Subcutaneous abdominal adipose tissue (tissue), 5 donors: ENCODE measurements at regions not wholly inside any gene's neighbourhood (a gene's known extent, or its start where the extent isn't known, plus 50 kb on each side); places are given as distances from the start of the nearest gene placed in this dataset.

Experiments
- H3K27ac ChIP-seq: one replicate; pipeline ENCODE4 v1.7.0; 2013; ENCODE audit warnings: low read depth, mild to moderate bottlenecking, inconsistent platforms, low read length, moderate library complexity
- H3K27me3 ChIP-seq, 5 donors: one replicate each; pipeline ENCODE4 v1.7.0; 2013; ENCODE audit warnings: low read length in 5 of 5, inconsistent platforms in 1 of 5; ENCODE audit not compliant: control insufficient read depth in 5 of 5, insufficient read depth in 4 of 5
- H3K36me3 ChIP-seq, 5 donors: one replicate each; pipeline ENCODE4 v1.7.0; 2013; ENCODE audit warnings: low read length in 5 of 5; ENCODE audit not compliant: control insufficient read depth in 5 of 5, insufficient read depth in 5 of 5
- H3K4me1 ChIP-seq, 5 donors: one replicate each; pipeline ENCODE4 v1.7.0; 2013; ENCODE audit warnings: low read length in 5 of 5, mild to moderate bottlenecking in 3 of 5, moderate library complexity in 1 of 5; ENCODE audit not compliant: control insufficient read depth in 5 of 5, insufficient read depth in 5 of 5
- H3K4me3 ChIP-seq, 5 donors: one replicate each; pipeline ENCODE4 v1.7.0; 2013; ENCODE audit warnings: low read length in 5 of 5, low read depth in 1 of 5
- H3K9ac ChIP-seq, 5 donors: one replicate each; pipeline ENCODE4 v1.7.0; 2013; ENCODE audit warnings: low read length in 5 of 5, mild to moderate bottlenecking in 4 of 5, moderate library complexity in 3 of 5
- H3K9me3 ChIP-seq, 5 donors: one replicate each; pipeline ENCODE4 v1.7.0; 2013; ENCODE audit warnings: low read length in 5 of 5; ENCODE audit not compliant: control insufficient read depth in 5 of 5
- donor health status: healthy.
- donor health status: healthy.
- donor health status: healthy.
- donor health status: healthy.
- donor health status: healthy.

DNA sequence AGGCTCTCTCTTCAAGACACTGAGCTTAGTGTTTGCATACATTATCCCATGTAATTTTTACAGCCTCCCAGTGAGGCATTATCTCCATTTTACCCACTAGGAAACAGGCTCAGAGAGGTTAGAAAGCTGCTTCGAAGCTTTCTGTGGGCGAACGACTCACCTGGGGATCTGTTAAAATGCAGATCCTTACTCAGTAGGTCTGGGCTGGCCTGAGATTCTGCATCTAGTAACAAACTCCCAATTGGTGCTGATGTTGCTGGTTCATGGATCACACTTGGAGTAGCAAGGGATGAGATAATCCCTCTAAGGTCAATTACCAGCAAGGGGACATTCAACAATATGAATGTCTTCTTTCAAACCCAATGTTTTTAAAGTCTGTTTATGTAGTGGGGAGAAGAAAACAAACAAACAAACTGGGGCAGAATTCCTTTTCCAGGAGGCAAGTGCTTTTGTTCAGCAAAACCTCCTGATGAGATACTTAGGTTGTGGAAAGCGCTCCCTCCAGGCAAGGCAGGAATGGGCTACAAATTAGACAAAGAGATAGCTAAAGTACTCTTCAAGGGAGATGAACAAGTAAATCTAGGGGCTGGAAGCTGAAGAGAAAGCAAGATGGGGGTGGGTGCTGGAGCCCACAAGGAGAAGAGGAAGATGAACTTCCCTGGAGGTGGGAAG is 311.9 kb downstream of the SHQ1 start:
- Histone ChIP-seq H3K4me1 (peaks cover 0 to 5% (median 0%) of the 10 kb centered on the region in 5 donors), H3K4me3 (no peak overlapping the region), H3K9ac (no peak overlapping the region), H3K9me3 (peaks cover 0 to 2% (median 1%) of the 10 kb centered on the region in 5 donors), H3K36me3 (no peaks in the 10 kb centered on the region), H3K27ac (no peak overlapping the region), H3K27me3 (peaks cover 0 to 10% (median 0%) of the 10 kb centered on the region in 5 donors)

DNA sequence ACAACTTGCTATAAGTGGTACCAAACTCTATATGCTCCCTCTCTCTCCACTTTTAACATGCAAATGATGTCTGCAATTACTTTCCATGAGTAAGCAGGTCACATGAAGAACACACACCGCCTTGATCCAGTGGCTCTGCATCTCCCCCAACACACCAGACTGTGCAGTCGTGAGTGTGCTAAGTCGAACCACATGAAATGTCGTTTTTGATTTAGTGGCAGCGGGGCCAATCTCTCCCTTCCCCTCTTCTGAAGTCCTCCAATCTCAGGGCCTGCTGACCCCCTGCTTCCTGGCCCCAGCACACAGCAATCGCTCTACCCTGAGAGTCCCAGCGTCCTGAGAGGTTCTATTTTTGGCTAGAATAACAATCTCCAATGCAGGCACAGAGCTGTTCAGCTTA is 312.5 kb downstream of the SHQ1 start:
- H3K9ac ChIP-seq, result no peak overlapping the region
- H3K36me3 ChIP-seq, result no peaks in the 10 kb centered on the region
- peaks cover 0 to 10% (median 0%) of the 10 kb centered on the region in 5 donors for H3K27me3 ChIP-seq
- H3K4me3 ChIP-seq, result no peak overlapping the region
- H3K27ac ChIP-seq, result no peak overlapping the region
- no peaks in the 10 kb centered on the region for H3K9me3 ChIP-seq
- H3K4me1 ChIP-seq, result peaks cover 0 to 5% (median 0%) of the 10 kb centered on the region in 5 donors

DNA sequence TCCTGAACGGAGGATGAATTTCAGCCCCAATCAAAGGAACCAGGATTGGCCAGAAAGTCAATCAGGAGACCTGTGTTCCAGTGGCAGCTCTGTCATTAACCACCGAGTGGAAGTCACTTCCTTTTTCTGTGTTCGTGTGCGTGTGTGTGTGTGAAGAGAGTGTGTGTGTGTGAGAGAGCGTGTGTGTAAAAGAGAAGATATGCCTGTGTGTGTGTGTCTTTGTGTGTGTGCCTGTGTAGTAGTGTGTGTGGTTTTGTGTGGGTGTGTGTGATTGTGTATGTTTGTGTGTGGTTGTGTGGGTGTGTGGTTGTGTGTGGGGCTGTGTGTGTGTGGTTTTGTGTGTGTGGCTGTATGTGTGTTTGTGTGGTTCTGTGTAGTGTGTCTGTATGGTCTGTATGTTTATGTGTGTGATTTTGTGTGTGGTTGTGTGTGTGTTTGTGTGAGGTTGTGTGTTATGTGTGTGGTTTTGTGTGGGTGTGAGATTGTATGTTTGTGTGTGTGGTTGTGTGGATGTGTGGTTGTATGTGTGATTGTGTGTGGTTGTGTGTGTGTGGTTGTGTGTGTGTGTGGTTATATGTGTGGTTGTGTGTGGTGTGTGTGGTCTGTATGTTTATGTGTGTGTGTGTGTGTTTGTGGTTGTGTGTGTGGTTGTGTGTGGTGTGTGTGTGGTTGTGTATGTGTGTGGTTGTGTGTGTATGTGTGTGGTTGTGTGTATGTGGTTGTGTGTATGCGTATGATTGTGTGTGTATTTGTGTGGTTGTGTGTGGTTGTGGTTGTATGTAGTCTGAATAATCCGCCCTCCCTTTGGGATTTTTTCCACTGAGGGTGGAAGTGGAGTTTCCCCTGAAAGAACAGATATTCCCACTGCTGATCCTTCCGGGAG is 314.4 kb downstream of the SHQ1 start:
- Histone ChIP-seq H3K36me3 (no peaks in the 10 kb centered on the region), H3K4me3 (no peak overlapping the region), H3K9ac (no peak overlapping the region)

DNA sequence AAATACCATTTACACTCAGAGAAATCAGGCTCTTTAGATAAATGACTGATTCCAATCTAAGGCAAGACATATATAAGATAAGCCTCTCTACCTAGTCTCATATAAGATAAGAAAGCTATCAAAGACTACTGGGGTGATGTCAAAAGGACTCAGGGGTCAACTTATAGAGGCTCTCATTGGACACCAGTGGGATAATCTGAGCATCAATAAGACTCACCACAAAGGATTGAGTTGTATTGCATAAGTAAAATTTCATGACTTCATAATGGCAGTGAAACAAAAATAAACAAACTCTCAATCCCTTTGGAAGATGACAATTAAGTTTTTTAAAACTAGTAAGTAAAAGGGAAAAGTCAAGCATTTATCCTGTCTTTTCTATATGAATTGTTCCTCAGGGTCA is 317.8 kb downstream of the SHQ1 start:
- no peak overlapping the region for H3K9ac ChIP-seq
- no peaks in the 10 kb centered on the region for H3K27me3 ChIP-seq
- peaks cover 0 to 5% (median 0%) of the 10 kb centered on the region in 5 donors for H3K4me1 ChIP-seq
- H3K4me3 ChIP-seq, result no peak overlapping the region
- H3K36me3 ChIP-seq, result no peaks in the 10 kb centered on the region
- no peak overlapping the region for H3K27ac ChIP-seq
- no peaks in the 10 kb centered on the region for H3K9me3 ChIP-seq

More for the DNA sequence above, 314.4 kb downstream of the SHQ1 start:
- peaks cover 0 to 10% (median 0%) of the 10 kb centered on the region in 5 donors for H3K27me3 ChIP-seq
- H3K27ac ChIP-seq, result no peak overlapping the region
- H3K4me1 ChIP-seq, result peaks cover 0 to 5% (median 0%) of the 10 kb centered on the region in 5 donors
- no peaks in the 10 kb centered on the region for H3K9me3 ChIP-seq

DNA sequence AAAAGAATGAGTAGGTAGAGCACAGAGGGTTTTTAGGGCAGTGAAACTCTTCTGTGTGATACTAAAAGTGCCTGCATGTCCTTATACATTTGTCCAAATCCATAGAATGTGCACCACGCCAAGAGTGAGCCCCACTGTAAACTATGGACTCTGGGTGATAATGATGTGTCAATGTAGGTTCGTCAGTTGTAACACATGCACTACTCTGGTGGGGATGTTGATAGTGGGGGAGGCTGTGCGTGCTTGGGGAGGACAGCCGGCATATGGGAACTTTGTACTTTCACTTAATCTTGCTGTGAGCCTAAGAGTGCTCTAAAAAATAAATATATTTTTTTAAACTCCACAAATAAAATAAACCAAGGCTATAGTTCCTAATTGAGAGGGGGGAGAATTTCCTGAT is 319.2 kb downstream of the SHQ1 start:
- no peaks in the 10 kb centered on the region for H3K36me3 ChIP-seq
- H3K9me3 ChIP-seq, result no peaks in the 10 kb centered on the region
- no peak overlapping the region for H3K4me3 ChIP-seq
- no peak overlapping the region for H3K27ac ChIP-seq
- no peaks in the 10 kb centered on the region for H3K27me3 ChIP-seq
- no peak overlapping the region for H3K9ac ChIP-seq
- peaks cover 0 to 5% (median 0%) of the 10 kb centered on the region in 5 donors for H3K4me1 ChIP-seq

DNA sequence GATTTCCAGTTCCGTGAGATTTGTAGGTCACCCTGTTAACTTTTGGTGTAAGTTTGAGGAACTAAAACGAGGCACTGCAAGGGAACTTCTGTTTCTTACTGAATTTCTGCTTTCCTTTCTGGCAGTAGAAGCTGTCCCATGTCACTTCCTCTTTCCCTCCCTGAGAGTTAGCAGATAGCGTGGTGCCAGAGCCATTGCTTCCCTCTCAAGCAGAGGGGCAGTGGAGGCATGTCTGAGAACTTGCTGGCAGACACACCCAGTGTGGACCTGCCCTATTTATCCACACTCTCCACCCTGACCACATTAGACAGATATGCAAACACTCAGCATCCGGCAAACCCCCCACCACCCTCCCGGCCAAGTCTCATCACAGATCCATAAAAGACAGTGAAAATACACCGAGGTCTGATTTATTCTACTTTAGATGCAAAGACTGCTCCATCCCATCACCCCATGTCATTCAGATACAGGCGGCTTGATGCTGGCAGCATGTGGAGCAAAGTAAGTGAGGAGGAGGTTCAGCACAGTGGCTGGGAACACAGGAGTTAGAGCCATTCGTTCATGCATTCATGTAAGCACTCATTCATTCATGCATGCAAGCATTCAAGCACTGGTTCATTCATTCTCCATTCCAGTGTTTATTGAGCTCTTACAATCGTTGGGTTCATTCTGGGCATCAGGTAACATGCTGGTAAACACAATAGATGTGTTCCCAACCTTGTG is 324.7 kb downstream of the SHQ1 start:
- no peaks in the 10 kb centered on the region for H3K27me3 ChIP-seq
- H3K9me3 ChIP-seq, result no peaks in the 10 kb centered on the region
- H3K9ac ChIP-seq, result no peak overlapping the region
- H3K36me3 ChIP-seq, result no peaks in the 10 kb centered on the region
- no peak overlapping the region for H3K4me3 ChIP-seq
- no peak overlapping the region for H3K27ac ChIP-seq
- H3K4me1 ChIP-seq, result peaks cover 0 to 15% (median 5%) of the 10 kb centered on the region in 5 donors

DNA sequence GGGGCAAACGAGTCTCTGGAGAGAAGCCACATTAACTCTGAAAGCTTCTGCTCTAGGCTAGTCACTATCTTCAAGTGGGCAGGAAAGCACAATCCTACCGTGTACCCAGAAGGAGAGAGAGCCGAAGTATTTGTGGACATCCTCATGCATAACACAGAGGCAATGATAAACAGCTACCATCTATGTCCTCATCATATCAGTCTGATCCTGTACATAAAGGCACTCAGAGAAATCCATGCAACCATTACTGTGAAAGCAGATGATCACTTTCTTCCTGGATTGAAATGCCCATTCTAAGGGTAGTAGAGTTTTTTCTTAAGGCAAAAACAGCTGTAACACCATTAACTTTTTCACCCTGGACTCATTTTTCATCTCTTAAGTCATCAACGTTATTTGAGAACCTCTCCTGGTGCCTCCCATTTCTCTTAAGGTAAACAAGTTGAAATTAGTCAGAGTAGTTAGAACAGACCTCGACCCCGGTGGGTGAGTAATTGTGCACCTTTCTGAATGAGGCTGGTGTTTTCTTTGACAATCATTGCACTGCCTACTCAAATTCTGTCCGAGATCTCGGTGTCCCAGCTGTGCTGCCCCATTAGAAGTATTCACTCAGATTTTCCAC is 327.4 kb downstream of the SHQ1 start:
- H3K27ac ChIP-seq, result no peak overlapping the region

DNA sequence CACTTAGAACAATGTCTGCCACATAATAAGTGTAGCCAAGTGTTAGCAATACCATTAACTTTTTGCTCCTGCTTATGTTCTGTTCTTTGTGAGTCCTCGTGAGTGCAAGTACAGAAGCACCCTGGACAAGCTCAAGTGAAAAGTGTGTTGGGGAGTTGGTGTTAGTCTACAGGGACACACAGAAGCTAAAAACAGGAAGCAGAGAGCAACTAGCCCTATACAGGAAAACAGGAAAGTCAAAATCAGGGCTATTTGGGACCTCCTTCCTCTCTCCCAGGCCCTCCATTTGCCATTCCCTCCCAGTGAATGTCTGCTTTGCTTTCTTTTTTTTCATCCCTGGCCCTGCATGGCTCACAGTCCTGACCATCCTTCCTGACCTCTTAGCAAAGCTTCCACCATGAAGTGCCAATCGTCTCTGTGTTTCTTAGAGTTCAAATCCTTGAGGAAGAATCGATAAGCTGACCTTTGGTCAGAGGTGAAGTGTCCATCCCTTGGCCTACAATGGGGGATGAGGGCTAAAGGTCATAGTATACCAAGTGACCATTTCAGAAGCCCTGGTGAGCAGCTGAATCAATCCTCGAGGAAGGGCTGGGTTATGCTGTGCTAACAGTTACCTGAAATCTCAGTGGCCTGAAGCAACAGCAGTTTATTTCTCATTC is 328.2 kb downstream of the SHQ1 start:
- Histone ChIP-seq H3K27ac (no peak overlapping the region), H3K36me3 (no peaks in the 10 kb centered on the region), H3K9ac (no peak overlapping the region), H3K9me3 (no peaks in the 10 kb centered on the region), H3K27me3 (no peaks in the 10 kb centered on the region), H3K4me3 (no peak overlapping the region), H3K4me1 (peaks cover 0 to 15% (median 5%) of the 10 kb centered on the region in 5 donors)

More for the DNA sequence above, 327.4 kb downstream of the SHQ1 start:
- Histone ChIP-seq H3K4me3 (no peak overlapping the region), H3K9me3 (no peaks in the 10 kb centered on the region), H3K36me3 (no peaks in the 10 kb centered on the region), H3K27me3 (no peaks in the 10 kb centered on the region), H3K9ac (no peak overlapping the region), H3K4me1 (peaks cover 0 to 15% (median 5%) of the 10 kb centered on the region in 5 donors)

DNA sequence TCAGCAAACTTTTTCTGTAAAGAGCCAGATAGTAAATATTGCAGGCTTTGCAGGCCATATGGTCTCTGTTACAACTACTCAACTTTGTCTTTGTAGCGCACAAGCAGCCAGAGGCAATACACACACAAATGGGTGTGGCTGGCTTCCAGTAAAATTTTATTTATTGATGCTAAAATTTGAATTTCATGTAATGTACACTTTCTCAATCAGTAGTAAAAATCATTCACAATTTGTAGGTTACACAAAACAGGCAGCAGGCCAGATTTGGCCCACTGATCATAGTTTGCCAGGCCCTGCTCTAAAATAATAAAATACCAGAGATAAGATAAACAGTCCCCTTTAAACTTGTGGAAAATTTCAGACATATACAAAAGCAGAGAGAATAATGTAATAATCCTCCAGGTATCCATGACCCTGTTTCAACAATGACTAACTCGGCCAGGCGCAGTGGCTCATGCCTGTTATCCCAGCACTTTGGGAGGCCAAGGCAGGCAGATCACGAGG is 330.3 kb downstream of the SHQ1 start:
- no peak overlapping the region for H3K27ac ChIP-seq
- H3K4me3 ChIP-seq, result no peak overlapping the region
- H3K9ac ChIP-seq, result no peak overlapping the region

More for the DNA sequence above, 330.3 kb downstream of the SHQ1 start:
- H3K4me1 ChIP-seq, result peaks cover 0 to 12% (median 5%) of the 10 kb centered on the region in 5 donors
- no peaks in the 10 kb centered on the region for H3K27me3 ChIP-seq
- H3K36me3 ChIP-seq, result no peaks in the 10 kb centered on the region
- no peaks in the 10 kb centered on the region for H3K9me3 ChIP-seq
